DND-41 (cell line): ENCODE measurements at regions not wholly inside any gene's neighbourhood (a gene's known extent, or its start where the extent isn't known, plus 50 kb on each side); places are given as distances from the start of the nearest gene placed in this dataset.

Experiments used
- CTCF ChIP-seq: IDR thresholded peaks from 2 replicates; pipeline ENCODE4 v1.5.1; 2012; ENCODE audit warnings: borderline replicate concordance, low read length, moderate library complexity, mild to moderate bottlenecking; ENCODE audit not compliant: poor library complexity, severe bottlenecking; ENCODE audit errors: extremely low read depth
- EZH2 ChIP-seq: IDR thresholded peaks from 3 replicates; pipeline ENCODE4 v1.6.1; 2012; ENCODE audit warnings: borderline replicate concordance, low read depth, mild to moderate bottlenecking, moderate library complexity, low read length, inconsistent platforms; ENCODE audit not compliant: severe bottlenecking

GRCh38 chr13:65035302-65035701, 2194.8 kb downstream of the PCDH9 start:
- no peak for TF ChIP-seq CTCF
- no peak for TF ChIP-seq EZH2
